Gastrocnemius medialis (tissue), 4 donors: ENCODE measurements at regions not wholly inside any gene's neighbourhood (a gene's known extent, or its start where the extent isn't known, plus 50 kb on each side); places are given as distances from the start of the nearest gene placed in this dataset.

ENCODE experiments used
- CTCF ChIP-seq, 5 experiments: fragments of 450-650 bp in 3 of 5; fragments of 200-600 bp in 2 of 5; sonication (generic) in 2 of 5; IDR thresholded peaks in 4 of 5; conservative IDR thresholded peaks in 1 of 5; 1 replicate in 4 of 5; 2 replicates in 1 of 5; pipeline ENCODE4 v1.5.1; 2016 to 2019; ENCODE audit warnings: antibody characterized with exemption in 5 of 5, mild to moderate bottlenecking in 3 of 5, moderate library complexity in 3 of 5
- POLR2A ChIP-seq, 2 donors: fragments of 450-650 bp; IDR thresholded peaks; one replicate each; pipeline ENCODE4 v1.6.1; 2017; ENCODE audit warnings: antibody characterized with exemption in 2 of 2, mild to moderate bottlenecking in 2 of 2, moderate library complexity in 2 of 2

GRCh38 chr2:56565143-56565542 is 381.4 kb downstream of the CCDC85A start:
- TF ChIP-seq CTCF (IDR thresholded peaks at IDR 0.05 in 4 of 5, conservative IDR thresholded peaks at IDR 0.05 in 1 of 5) = no peak
- TF ChIP-seq POLR2A (IDR thresholded peaks at IDR 0.05) = no peak
